Fibroblast of skin of scalp (primary cell): ENCODE measurements at regions not wholly inside any gene's neighbourhood (a gene's known extent, or its start where the extent isn't known, plus 50 kb on each side); places are given as distances from the start of the nearest gene placed in this dataset.
A peak's percentile ranks its signal among the peaks of the same experiment; 100 is the strongest.
"Not testable (repeated sequence)": the region's sequence is repeated elsewhere in the genome, so short reads cannot be mapped to it uniquely, and the experiment has no call there.

ENCODE experiments used
- DNase-seq: peaks from one replicate; pipeline ENCODE4 v3.0.0-alpha.2; 2013

DNA sequence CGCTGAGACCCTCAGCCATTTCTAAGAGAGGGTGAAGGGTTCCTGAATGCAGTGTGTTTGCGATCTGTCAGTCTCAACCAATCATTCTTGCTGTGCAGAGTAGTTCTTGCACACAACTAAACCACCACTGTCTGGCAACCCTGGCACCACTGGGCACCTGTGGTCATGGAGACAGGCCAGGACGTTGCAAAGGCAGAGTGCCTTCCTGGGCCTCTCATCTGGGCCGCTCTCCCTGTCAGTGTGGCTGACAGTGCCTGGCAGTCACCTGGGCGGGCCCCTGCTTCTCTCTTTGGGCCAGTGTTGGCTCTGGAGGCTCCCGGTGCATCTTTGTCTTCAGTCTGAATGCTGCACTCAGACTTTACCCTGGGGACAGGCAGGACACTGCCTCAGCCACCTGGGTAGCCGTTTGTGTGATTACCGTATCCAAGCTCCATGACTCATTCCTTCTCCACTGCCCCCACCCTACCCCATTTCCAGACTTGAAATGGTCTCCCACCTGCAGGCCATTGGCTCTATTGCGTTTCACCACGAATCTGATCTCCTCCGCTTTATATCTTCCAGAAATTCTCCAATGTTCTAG lies 104.6 kb upstream of the KLF13 start:
- DNase-seq: no peak

DNA sequence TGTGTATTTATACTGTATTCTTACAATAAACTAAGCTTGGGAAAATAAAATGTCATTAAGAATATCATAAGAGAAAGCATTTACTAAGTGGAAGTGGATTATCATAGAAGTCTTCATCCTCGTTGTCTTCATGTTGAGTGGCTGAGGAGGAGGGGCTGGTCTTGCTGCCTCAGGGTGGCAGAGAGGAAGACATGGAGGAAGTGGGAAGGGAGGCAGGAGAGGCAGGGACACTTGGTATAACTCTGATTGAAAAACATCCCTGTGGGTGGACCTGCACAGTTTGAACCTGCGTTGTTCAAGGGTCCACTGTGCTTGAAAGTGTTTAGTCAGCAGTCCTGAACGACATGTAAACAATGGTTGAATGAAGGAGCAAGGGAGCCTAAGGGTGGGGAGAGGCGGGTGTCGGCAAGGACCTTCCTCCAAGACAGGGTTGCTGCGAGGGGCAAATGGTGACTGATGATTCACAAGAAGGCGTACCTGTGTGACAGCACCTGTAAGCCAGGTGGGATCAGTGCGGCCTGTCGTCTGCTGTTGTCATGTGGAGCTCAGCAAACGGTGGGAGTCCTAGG lies 103.8 kb upstream of the KLF13 start:
- no peak for DNase-seq

DNA sequence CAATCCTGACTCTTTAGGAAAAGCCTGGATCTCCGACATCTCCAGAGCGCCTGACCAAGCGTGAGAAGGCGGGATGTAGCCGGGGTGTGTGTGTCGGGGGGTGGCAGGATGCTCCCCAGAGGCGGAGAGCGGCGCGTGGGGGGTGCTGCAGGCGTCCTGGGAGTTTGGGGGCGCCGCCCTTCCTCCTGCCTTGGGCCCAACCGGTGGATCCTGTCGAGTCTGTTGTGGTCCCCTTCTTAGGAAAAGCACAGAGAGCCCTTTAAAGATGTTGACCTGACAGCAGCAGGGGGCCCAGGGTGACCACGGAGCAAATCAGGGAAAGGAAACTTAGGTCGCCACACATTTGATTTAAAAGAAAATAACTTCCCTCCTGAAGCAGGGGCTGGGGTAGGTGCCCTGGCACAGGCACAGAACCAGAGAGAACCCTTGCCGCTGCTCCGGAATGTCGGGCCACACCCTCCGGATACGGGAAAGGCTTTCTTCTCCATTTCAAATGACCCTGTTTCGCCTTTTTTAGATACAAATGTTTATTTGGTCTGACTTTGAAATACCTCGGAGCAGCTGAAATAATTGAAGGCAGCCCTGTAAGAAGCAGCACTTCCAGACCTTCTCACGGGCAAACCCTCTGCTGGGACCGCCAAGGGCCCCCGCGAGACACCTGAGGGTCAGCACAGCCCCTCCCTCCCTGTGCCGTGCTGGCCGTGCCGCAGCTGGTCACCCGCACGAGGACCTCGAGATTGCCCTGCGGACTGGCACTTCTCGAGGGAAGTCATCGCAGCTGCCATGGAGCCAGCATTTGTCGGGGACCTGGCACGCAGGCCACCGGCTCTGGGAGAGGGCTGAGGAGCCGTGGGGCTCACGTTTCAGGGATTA lies 102.9 kb upstream of the KLF13 start:
- no peak for DNase-seq

DNA sequence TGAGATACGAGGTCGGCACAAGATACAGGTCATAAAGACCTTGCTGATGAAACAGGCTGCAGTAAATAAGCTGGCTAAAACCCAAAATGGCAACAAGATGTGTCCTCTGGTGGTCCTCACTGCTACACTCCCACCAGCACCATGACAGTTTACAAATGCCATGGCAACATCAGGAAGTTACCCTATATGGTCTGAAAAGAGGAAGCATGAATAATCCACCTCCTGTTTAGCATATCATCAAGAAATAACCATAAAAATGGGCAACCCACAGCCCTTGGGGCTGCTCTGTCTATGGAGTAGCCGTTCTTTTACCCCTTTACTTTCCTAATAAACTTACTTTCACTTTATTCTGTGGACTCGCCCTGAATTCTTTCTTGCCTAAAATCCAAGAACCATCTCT lies 102.0 kb upstream of the KLF13 start:
- DNase-seq: not testable (repeated sequence)

DNA sequence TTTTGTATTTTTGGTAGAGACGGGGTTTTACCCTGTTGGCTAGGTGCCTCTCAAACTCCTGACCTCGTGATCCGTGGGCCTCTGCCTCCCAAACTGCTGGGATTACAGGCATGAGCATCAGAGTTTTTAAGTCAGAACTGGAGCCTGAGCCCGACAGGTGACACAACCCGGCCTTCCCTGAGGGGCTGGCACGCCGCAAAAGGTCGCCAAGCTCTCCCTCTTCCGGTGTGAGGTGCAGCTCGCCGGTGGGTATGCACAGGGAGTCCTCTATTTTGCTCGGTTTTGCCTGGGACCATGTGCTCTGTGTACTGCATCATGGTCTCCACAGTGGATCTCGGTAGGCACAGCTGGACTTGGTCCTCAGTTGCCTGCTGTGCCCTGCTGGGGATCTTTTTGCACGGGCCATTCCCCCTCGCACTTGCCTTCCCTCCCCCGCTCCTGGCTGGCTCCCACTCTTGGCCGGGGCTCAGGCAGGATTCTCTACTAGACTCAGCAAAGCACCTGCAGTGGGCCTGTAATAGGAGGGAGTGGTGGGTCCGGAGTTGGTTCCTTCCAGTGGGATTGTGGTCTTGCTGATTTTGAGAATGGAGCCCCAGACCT lies 101.2 kb upstream of the KLF13 start:
- DNase-seq: no peak

DNA sequence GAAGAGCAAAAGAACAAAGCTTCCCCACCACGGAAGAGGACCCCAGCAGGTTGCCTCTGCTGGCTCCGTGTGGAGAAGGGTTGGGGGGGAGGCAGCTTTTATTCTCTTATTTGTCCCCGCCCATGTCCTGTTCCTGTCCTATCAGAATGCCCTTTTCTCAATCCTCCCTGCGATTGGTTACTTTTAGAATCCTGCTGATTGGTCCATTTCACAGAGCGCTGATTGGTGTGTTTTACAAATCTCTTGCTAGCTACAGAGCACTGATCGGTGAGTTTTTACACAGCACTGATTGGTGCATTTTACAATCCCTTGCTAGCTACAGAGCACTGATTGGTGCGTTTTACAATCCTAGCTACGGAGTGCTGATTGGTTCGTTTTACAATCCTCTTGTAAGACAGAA lies 100.6 kb upstream of the KLF13 start:
- no peak for DNase-seq

DNA sequence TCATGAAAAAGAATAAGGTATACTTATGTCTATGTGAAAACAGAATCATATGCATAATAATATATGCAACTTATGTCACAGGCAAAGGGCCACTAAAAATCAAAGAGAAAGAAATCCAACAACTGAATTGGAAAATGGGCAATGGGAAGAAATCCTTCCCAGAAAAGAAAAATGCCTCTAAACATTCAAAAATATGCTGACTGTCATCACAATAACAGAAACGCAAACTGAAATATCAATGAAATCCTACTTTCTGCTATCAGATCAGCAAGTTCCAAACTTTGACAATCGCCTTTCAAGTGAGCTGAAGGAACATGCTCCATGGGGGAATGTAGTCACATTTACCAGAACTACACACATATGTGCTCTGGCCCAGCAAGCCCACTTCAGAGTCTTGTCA lies 99.4 kb upstream of the KLF13 start:
- DNase-seq: no peak

DNA sequence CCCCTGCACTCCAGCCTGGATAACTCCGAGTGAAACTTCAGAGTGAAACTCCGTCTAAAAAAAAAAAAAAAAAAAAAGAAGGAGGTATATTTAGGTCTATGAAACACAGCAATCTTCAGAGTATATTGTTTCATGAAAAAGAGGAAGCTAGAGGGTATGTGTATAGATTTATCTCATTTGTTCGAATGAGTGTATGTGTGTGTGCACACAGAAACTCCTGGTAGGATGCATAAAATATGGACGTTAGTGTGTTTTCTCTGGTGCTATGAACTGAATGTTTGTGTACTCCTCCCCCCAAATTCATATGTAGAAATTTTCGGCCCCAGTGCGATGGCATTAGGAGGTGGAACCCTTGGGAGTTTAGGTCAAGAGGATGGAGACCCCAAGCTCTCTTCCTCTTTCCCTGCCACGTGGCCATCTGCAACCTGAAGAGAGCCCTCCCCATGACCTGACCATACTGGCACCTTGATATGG lies 98.6 kb upstream of the KLF13 start:
- no peak for DNase-seq

DNA sequence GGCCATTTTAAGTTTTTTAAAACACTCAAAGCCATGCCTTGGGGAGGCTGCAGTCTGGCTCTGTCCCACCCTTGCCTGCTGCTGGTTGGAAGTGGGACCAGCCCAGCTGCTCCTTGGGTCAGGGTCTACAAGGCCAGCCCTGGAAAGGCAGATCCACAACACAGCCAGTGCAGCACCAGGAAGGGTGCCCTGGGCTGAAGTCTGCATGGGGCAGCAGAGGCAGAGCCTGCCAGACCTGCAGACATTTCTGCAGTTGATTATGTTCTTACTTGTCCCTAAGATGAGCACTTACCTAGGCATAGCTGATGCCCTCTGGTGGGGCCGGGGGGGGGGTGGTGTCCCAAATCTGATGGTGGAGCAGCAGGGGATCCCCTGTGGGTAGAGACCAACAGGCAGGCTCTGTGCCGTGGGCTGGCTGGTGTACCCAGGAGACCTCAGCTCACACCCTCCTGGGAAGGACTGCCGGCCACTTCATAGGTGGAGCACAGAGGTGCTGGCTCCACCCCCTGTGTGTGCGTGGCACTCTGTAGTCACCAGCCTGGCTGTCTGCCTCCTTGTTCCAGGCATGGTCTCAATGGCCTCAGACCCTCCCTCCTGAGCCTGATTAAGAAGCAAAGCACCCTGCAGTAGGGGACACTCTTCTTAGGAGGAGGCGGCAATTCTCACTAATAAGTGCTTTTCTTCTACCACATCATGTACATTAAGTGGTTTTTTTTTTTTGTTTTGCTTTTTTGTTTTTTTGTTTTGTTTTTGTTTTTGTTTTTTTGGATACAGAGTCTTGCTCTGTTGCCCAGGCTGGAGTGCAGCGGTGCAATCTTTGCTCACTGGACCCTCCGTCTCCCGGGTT lies 97.4 kb upstream of the KLF13 start:
- no peak for DNase-seq

DNA sequence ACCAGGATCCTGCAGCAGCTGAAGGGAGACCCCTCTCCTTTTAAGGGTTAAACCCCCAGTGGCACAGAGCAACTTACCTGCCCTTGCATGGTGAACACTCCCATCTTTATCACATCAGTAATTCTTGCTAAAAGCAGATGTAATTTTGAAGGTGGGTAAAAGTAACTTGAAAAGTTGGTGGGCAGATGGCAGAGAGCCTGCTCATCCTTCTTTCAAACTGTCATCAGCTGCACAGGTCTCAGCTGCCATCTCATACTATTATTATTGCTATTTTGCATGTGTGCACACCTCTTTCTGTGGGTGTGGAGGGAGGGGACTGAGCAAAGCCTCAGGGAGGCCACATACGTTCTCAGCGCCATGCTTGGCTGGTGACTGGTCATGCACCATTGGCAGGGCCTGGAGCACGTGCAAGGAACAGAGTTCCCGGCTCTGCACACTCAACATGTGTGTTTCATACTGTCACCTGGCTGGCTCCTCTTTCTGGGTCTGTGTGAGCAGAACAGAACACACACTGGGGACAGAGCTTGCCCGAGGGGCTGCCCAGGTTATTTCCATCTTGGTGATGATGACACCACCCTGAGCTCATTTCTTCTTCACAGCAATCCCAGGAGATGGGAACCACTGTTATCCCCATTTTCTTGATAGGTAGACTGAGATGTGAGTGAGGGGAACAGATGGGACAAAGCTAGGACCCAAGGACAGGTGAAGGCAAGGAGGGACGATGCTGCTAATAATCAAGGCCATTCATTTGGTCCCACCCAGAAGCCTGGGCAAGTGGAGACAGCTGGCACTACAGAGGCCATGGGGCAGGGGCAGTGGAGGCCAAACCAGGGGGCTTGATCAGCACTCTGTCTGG lies 95.8 kb upstream of the KLF13 start:
- DNase-seq: no peak

DNA sequence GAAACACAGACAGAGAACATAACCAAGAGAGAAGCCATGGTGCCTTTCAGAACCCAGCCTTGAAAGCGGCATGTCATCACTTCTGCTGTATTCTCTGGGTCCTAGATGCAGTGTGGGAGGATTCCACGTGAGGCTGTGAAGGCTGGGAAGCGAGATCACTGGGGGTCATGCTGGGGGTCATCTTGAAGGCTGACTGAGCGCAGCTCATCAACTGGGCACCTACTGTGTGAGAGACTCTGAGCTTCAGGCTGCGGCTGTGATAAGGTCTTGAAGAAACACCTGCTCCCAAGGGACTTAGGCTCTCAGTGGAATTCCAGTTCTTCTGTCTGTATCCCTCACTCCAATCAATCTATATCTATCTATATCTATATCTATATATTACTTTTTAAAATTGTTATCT lies 91.8 kb upstream of the KLF13 start:
- no peak for DNase-seq

DNA sequence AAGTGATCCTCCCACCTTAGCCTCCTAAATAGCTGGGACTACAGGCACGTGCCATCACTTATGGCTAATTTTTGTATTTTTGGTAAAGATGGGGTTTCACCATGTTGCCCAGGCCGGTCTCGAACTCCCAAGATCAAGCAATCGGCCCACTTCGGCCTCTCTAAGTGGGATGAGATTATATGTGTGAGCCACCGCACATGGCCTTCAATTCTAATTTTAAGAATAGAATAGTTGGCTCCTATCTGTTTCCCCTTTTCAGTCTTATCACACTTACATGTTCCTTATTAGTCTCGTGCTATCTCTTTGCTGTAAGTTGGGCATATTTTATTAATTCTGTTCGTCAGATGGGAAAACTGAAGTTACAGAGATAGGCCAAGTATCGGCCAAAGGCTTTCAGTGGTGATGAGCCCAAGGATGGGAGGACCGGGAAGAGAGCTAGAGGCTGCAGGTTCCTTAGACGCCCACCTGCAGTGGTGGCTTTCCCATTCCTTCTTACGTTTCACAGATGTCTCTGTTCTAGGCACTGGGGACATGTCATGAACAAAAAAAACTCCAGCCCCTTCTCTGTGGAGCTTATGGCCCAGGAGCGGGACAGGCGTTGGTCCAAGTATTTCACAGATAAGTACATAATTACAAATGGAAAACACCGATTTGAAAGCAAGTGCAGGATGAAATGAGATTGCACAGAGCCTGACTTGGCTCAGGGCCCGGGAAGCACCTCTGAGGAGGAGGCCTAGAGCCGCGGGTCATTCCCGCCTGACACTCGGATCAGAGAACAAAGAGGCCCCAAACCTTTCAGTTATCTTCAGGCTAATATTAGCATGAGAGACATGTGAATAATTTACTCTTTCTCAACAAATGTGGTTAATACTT lies 91.1 kb upstream of the KLF13 start:
- peak; percentile 22 for DNase-seq

DNA sequence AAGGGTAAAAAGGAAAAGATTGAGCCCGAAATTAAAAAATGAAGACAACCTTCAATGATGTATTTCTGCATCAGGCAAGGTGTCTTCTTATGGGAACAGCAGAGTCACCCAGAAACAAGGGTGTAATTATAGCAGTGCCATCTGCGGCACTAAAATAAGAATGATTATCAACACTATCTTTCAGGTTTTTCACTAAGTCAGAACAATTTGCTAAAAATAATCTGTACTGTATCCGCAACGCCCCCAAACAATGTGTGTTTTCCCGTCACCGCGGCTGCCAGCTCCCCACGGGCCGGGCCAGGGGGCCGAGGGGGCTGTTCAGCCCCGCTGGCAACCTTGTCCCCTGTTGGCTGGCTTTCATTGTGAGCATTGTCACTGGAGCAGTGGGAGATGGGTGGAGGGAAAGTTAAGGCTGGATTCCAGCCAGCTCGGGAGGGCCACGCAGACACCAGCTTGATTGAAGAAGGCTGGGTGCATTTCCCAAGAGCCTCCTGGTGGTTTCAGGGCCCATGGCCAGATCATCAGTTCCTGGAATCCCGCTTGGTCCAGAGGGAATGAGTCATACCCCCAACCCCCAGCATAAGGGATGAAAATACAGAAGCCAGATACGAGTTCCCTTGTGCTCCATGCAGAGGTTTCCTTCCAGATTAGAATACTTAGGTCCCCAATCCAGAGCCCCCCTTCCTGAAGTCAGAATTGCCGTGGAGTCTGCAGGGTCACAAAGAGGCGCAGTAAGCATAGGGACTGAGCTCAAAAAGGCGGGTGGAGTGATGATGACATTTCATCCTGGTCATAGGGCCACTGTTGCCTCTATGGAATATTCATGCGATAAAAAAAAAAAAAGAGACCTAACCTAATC lies 90.2 kb upstream of the KLF13 start:
- DNase-seq: peak; percentile 97

DNA sequence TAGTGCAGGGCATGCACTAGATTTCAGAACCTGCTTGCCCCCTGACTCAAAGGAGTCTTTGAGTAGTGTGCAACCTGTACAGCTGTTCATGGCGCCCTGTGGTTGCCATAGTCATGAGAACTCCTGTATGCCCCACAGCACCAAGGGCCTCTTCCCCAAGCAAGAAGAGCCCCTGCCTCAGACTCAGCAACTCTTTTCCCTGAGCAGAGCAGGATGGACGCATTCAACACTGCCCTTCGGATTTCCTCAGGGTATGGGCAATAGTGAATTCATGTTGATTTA lies 89.7 kb upstream of the KLF13 start:
- no peak for DNase-seq

DNA sequence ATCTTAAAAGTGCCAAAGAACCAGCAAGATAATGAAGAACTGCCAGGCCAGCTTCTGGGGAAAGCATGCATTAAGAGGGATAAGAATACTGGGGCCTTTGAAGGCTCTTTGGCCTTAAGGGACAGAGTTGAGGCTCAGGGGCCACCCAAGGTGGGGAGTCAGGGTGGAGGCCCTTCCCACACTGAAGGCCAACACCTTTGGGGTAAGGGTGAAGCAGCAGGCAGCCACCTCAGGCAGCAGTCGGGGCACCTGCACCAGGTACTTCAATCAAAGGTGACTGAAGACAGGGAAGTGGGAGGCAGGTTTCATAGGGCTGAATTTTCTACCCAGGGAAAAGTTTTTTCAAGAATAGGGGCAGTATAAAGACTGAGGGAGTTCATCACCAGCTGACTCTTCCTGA lies 87.7 kb upstream of the KLF13 start:
- no peak for DNase-seq

DNA sequence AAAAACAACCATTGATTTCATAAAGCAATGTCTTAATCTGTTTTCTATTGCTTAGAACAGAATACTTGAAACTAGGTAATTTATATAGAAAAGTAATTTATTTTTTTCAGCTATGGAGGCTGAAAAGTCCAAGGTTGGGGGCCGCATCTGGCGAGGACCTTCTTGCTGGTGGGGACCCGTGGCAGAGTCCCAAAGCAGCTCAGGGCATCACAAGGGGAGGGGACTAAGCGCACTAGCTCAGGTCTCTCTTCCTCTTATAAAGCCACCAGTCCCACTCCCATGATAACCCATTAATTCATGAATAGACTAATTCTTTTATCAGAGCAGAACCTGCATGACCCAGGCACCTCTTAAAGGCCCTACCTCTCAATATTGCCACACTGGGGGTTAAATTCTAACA lies 87.2 kb upstream of the KLF13 start:
- no peak for DNase-seq

DNA sequence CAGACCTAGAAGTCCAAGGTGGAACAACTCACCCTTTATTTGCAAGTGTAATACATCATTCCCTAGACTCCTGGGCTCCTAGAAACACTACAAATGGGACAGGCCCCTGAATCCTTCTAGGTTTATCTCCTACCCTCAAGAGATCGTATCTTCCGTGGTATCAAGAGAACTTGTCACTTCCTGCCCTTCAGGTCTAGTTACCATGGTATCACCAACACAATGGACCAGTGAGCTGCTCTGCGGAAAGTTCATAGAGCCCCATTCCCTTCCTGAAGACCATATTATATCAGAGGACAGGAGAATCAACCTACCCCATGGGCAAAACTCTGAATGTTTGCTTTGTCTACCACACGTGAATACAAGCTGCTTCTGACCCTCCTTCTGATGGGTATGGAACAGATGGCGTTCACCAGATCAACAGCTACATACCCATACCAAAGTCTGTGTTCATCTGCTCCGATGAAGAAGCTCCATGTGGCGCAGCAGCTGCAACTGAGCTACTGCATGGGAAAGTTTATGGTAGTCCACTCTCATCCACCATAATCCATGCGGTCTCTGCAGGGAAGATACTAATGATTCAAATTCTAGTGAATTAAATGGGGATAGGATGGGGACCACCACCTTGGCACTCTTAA lies 84.6 kb upstream of the KLF13 start:
- DNase-seq: no peak

DNA sequence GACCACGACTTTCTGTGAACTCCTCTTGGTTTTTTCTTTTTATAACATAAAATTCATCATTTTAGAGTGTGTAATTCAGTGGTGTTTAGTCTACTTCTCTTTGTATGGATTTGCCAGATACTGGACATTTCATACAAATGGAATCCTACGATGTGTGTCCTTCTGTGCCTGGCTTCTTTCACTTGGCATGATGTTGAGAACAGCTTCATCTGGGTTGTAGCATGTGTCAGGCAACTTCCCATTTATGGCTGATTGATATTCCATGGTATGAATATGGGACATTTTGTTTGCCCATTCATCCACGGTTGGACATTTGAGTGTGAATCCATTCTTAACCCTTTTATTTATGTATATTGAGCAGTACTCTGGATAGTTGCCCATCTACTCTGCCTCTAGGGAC lies 82.7 kb upstream of the KLF13 start:
- DNase-seq: no peak

DNA sequence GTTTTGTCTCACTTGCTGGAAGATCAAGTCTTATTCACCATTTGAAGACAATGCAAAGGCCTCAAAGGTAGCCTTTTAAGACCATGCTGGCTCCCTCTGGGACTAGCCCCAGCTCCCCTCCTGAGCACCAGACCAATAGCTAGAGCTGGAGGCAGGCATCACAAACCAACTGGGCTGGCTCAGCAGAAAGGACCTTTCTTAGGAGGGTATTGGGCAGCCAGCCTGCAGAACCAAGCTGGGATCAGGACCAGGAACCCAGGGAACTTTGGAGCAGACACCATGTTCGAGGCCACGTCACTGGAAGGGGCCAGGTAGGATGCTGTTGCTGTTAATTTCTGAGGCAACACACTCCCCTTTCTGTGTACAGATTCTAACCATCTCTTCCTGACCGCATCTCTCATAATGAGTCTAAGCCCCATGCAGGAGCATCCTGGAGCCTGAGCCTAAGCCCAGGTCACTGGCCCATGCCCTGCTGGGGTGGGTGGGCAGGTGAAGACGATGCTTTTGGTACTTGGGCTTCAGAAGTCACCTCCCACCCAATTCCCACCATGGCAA lies 81.4 kb upstream of the KLF13 start:
- DNase-seq: no peak
